SH-SY5Y (cell line): ENCODE measurements at regions not wholly inside any gene's neighbourhood (a gene's known extent, or its start where the extent isn't known, plus 50 kb on each side); places are given as distances from the start of the nearest gene placed in this dataset.

ENCODE experiments used
- GATA2 ChIP-seq: IDR thresholded peaks from 2 replicates; pipeline ENCODE4 v1.6.1; 2011; ENCODE audit warnings: mild to moderate bottlenecking, low read depth, low read length
- GATA3 ChIP-seq: IDR thresholded peaks from 2 replicates; pipeline ENCODE4 v1.6.1; 2011; ENCODE audit warnings: low read depth, mild to moderate bottlenecking, low read length, moderate library complexity

DNA sequence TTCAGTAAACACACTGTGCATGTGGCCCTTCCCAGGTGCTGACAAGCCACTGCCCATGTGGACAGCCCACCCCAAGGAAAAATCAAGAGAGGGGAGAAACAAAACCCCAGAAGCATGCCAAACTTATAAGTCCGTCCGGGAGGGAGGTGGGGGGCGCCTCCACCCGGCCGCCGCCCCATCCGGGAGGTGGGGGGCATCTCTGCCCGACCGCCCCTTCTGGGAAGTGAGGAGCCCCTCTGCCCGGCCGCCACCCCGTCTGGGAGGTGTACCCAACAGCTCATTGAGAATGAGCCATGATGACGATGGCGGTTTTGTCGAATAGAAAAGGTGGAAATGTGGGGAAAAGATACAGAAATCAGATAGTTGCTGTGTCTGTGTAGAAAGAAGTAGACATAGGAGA is 53.8 kb upstream of the C2CD4B start:
- no peak for TF ChIP-seq GATA2
- no peak for TF ChIP-seq GATA3

DNA sequence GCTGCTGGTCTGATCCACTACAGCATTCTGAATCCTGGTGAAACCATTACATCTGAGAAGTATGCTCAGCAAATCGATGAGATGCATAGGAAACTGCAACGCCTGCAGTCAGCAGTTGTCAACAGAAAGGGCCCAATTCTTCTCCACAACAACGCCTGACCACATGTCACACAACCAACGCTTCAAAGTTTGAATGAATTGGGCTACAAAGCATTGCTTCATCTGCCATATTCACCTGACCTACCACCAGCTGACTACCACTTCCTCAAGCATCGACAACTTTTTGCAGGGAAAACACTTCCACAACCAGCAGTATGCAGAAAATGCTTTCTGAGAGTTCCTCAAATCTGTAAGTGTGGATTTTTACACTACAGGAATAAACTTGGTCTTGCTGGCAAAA is 54.7 kb upstream of the C2CD4B start:
- TF ChIP-seq GATA3 (no peak), GATA2 (no peak)

DNA sequence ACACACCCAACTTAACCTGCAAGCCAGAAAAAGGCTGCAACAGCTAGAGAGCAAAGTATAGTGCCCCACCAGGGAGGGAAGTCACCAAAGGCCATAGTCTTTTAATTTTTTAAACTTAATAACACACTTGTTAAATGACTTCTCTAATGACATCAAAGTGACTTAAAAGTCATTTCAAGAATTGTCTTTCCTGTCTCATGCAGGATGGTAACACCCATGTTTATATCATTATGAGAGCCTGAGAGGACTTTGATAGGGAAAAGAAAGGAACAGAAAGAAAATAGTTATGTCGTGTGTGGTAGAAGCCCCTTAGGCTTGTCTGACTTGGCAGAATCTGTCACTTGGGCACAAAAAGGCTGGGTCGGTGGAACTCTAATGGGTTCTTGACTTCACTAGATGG is 57.9 kb upstream of the C2CD4B start:
- TF ChIP-seq GATA3 (no peak), GATA2 (no peak)

DNA sequence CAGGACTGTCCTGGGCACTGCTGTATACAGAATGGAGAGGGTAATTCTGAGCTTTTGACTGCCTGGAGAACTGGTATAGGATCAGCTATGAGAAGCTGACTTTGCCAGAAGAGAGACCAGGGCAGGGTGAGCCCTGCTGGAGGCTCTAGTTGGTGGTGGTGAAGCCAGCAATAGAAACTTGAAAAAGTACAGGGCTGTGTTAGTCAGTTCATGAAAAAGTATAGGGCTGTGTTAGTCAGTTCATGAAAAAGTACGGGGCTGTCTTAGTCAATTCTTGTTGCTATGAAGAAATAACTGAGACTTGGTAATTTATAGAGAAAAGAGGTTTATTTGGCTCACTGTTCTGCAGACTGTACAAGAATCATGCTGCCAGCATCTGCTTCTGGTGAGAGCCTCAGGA is 63.5 kb upstream of the C2CD4B start:
- TF ChIP-seq GATA3 (no peak), GATA2 (no peak)

DNA sequence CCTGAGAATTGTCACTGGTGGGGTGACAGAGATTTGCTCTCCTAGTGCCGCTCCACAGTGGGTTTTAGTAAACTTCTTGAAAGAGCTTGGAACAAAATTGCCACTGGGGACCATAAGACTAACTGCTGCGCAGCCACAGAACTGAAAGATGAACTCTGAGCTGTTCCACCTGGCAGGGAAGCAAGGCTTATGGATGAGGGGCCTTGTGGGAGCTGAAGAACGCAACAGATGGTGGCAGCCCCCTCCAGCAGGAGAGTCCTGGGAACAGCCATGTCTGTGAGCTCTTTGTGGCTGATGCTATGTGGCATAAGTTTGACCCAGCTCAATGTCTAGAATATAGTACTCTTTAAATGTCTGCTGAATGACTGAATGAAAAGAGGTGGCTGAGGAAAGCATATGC is 66.8 kb upstream of the C2CD4B start:
- TF ChIP-seq GATA3 (no peak), GATA2 (no peak)

DNA sequence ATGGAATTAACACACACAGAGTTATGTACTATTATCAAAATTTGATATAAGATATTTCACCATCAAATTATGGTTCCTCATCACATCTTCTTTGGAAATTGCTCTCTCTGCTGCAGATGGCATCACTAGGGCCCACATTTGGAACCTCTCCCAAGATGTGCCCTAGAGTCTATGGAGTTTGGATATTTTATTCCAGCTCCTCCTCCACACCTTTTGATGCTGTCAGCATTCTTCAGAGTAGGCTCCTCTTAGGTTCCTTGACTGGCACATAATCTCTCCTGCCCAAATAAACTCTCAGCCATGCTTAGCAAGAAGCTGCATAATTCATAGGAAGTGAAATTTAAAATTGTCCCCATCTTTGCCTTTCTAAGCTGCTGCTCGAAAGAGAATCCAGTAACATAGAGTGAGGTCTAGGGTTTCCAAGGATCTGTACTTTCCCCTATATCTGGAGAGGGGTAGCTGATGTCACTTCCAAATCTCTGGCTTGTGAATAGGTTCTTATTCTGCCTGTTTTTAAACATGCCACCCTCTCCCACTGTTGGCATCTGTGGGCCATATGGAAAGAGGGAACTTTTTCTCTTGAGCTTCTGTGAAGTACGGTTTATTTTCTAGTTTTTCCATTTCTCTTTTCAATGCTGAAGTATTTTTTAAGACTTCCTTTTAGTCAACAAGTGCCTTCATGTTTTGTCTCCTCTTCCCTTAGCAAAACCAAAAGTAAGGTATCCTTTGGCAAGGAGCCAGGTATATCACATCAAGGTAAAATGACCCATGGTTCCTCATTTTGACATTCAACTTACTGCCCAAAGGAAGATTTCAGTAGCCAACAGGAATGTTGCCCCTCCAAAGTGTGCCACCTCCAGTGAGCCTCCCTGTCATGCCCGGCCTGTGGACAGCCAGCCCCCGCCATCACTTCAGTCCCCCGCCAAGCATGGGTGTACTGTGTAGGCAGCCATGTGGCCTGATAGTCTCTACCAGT is 75.3 kb upstream of the C2CD4B start:
- TF ChIP-seq GATA3: no peak
- no peak for TF ChIP-seq GATA2

DNA sequence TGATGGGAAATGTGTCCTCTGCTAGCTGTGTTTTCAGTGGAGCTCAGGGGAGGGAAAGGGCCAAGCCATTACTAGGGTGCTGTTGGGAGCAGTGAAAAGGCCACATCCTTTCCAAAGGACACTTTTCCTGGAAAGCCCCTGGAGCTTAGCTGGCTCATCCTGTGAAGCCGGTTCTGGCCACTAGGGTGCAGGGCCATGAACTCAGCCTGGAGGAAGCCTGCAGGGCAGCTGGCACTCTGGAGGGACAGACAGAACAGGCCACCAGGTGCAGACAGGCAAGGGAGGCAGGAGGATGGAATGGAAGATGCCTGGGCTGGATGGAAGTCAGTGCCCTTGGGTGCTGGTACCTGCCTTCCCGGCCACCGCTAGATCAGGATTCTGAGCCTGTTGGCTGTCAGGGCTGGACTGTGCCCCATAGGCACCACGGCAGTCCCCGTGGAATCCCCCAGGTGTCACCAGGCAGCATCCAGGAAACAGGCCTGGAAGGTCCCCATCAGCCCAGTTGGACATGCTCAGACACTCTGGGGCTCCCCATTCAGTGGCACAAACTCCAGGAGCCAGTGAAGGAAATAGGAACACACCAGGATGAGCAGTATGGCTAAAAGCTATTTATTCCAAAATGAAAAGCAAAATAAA is 76.2 kb upstream of the C2CD4B start:
- TF ChIP-seq GATA2 (no peak), GATA3 (no peak)

DNA sequence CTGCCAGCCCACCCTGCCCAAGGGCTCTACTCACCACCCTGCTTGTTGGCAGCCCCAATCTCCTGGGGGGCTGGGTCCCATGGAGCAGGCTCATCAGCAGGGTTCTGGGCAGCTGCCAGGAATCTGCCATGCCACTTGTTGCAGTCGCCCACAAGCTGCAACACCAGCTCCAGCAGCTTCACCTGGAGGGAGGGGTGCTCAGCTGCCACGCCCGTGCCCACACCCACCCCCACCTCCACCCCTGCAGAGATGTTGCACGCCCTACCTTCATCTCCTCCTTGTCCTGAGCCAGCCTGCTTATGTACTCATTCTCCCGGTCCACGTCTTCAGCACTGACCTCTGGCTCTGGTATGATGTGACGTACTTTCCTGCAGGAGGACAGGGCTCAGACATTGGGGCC is 77.9 kb upstream of the C2CD4B start:
- no peak for TF ChIP-seq GATA2
- no peak for TF ChIP-seq GATA3

DNA sequence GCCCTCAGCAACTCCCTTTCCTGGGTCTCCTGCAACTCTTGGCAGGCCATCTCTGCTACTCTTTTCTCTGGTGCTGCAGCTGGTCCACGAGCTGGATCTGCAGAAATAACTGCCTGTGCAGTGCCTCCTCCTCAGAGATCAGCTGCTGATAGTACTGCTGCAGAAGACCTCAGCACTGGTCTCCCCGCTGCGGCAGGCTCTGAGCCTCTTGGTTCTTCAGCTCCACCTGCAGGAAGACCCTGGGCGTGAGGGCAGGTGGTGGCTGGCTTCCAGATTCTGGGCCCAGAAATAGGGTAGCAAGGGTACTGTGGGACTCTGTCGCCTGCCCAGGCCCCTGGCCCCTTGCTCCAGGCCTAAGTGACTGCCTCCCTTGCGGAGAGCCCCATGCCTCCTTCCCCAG is 79.7 kb upstream of the C2CD4B start:
- TF ChIP-seq GATA2 (no peak), GATA3 (no peak)

DNA sequence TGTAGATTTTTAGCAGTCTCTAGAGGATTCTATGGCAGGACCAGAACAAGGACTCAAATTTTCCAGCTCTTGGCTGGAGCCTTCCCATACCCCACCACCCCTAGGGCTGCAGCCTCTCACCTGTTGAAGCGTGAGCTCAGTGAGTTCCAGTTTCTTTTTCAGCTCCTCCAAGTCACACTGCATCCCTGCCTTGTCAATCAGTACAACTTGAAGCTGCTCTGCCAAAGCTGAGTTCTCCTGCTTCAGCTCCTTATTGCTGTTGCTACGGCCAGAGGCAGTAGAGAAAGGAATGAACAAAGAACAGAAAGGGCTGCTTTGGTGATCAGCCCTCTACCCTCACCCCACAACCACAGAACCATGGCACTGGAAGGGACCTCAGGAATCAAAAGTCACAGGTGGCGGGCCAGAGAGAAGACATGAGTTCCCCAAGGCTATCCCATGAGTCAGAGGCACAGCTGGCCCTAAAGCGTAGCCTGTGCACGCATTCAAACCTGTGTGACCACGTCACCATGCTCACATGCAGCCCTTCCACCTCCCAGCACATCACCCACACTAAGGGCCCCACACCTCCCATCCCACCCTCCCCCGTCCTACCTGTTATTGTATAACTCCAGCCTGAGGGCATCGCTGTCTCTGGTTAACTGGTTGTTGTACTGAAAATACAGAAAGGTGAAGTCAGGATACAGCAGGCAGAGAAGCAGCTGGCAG is 83.3 kb upstream of the C2CD4B start:
- TF ChIP-seq GATA3: no peak
- no peak for TF ChIP-seq GATA2

DNA sequence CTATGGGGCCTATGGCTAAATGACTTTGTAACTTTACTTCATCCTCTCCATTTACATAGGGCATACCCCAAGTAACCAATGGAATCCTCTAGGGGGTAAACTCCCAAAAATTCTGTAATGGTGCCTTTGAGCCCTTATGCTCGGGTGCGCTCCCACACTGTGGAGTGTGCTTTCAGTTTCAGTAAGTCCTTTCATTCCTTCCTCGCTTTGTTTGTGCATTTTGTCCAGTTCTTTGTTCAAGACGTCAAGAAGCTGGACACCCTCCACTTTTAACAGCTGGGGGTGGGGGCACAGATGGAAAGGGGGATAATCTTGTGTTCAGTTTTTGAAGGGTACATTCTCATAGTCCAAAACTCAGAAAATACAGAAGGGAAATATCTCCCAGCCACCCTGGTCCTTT is 84.4 kb upstream of the C2CD4B start:
- TF ChIP-seq GATA3 (no peak), GATA2 (no peak)

DNA sequence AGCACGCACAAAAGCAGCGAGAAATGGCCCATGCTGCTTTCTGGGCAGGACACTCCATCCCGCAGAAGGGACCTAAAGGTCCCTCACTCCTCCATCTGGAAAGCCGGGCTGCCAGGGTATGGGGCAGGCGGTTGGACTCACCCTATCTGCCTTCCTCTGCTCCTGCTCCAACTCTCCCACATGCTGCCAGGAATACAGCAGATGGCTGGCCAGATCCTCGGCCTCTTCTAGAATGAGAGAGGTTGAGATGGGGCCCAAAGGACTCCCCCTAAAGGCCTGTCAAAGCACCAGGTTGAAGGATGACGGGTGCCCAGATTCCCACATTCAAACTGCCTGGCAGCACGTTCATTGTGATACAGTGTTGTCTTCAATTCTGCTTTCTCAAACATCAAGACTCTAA is 85.1 kb upstream of the C2CD4B start:
- TF ChIP-seq GATA3 (no peak), GATA2 (no peak)

DNA sequence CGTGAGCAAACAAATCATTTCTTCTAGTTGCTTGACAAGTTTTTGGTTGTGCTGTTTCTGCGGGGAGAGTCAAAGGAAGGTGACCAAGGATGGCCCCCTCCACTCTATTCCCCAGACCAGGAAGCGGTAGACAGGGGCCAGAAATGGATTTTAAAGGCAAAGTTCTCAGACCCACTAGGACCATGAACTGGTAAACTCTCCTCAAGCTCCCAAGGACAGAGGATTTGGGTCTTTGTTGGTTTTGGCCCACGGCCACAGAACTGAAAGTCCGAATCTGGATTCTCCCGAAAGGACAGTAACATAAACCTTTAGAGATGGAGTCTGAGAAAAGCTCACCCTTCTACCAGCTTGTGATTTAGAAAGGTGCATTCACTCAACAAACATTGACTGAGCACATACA is 85.9 kb upstream of the C2CD4B start:
- TF ChIP-seq GATA2: no peak
- no peak for TF ChIP-seq GATA3

DNA sequence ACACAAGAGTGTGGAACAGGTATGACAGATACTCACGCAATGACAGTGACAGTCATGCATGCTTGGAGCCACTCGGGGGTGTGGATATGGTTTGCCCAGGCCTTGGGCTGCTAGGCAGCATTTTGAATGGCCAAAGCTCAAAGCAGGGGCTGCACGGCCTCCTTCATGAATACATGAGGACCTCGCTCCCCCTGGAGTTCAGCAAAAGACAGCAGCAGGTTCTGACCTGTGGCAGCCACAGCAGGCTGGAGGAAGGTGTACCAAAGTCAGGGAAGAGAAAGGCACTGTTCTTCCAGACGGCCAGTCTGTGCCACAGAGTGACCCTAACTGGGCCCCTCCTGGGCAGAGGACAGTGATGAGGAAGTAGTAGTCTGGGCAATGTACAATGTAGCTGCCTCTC is 88.2 kb upstream of the C2CD4B start:
- TF ChIP-seq GATA3: no peak
- TF ChIP-seq GATA2: no peak
